Kidney (tissue), 13 donors: ENCODE measurements at regions not wholly inside any gene's neighbourhood (a gene's known extent, or its start where the extent isn't known, plus 50 kb on each side); places are given as distances from the start of the nearest gene placed in this dataset.
"Not testable (repeated sequence)": the region's sequence is repeated elsewhere in the genome, so short reads cannot be mapped to it uniquely, and the experiment has no call there.

Experiments used
- DNase-seq, 5 donors: peaks; one replicate each; pipeline ENCODE4 v3.0.0-alpha.2; 2013 to 2020
- FAIRE-seq: peaks from 2 replicates; lab custom pipeline; 2012; peaks lifted over from hg19 to GRCh38; lab: Jason Lieb, UNC
- H3K27ac ChIP-seq, 2 donors: one replicate each; pipeline ENCODE4 v1.7.0; 2013; ENCODE audit warnings: low read depth in 2 of 2, low read length in 2 of 2, inconsistent platforms in 1 of 2
- H3K27me3 ChIP-seq: one replicate; pipeline ENCODE4 v1.7.1; 2013; ENCODE audit warnings: low read length, inconsistent platforms; ENCODE audit not compliant: control insufficient read depth, insufficient read depth
- H3K36me3 ChIP-seq, 3 donors: one replicate each; pipeline versions ENCODE4 v1.7.0 to v1.7.1; 2013; ENCODE audit warnings: low read length in 3 of 3, control low read depth in 1 of 3, inconsistent platforms in 1 of 3; ENCODE audit not compliant: insufficient read depth in 3 of 3, control insufficient read depth in 2 of 3
- H3K4me1 ChIP-seq, 3 donors: one replicate each; pipeline versions ENCODE4 v1.7.0 to v1.7.1; 2013; ENCODE audit warnings: low read length in 3 of 3, inconsistent platforms in 1 of 3, low read depth in 1 of 3; ENCODE audit not compliant: control insufficient read depth in 2 of 3, insufficient read depth in 2 of 3
- H3K4me3 ChIP-seq, 3 donors: one replicate each; pipeline versions ENCODE4 v1.7.0 to v1.8.1; 2013; ENCODE audit warnings: low read length in 3 of 3, control low read depth in 1 of 3, inconsistent platforms in 1 of 3
- H3K9ac ChIP-seq, 3 donors: one replicate each; pipeline versions ENCODE4 v1.7.0 to v1.7.1; 2013; ENCODE audit warnings: low read length in 3 of 3, control low read depth in 1 of 3, inconsistent platforms in 1 of 3
- H3K9me3 ChIP-seq, 3 donors: one replicate each; pipeline versions ENCODE4 v1.7.0 to v1.7.1; 2013; ENCODE audit warnings: low read length in 3 of 3, control low read depth in 1 of 3, inconsistent platforms in 1 of 3; ENCODE audit not compliant: control insufficient read depth in 2 of 3, insufficient read depth in 1 of 3
- CTCF ChIP-seq: IDR thresholded peaks from 3 replicates; pipeline ENCODE4 v1.5.1; 2012; ENCODE audit warnings: mild to moderate bottlenecking, moderate library complexity, borderline replicate concordance; ENCODE audit not compliant: insufficient read depth; ENCODE audit errors: extremely low read depth
- intact Hi-C: fragments of 100-400 bp; cut with DNase I; formaldehyde crosslinking; loops from one replicate; pipeline ENCODE4 v1.11.1; 2022
- donor health status: control.
- donor health status: control.
- donor health status: control.
- donor health status: control.
- donor health status: control.
- donor health status: DM: yes; HTN: yes; CAD: no.
- donor health status: Normal renal cell carcinoma (clear cell type).

- Histone ChIP-seq H3K27me3 (no peaks in the 10 kb centered on the region), H3K36me3 (no peaks in the 10 kb centered on the region), H3K4me1 (no peaks in the 10 kb centered on the region), H3K4me3 (no peak overlapping the region), H3K27ac (no peak overlapping the region), H3K9me3 (peaks cover 0 to 5% (median 0%) of the 10 kb centered on the region in 3 donors), H3K9ac (no peak overlapping the region)
- TF ChIP-seq CTCF = no peak
- DNase-seq = no peak
- intact Hi-C loops = no loop called here
- no peak for FAIRE-seq
Observed at GRCh38 chr14:65177551-65177950, 75.2 kb upstream of the MAX start.

- H3K4me3 ChIP-seq, H3K9ac ChIP-seq, H3K36me3 ChIP-seq, H3K27me3 ChIP-seq, DNase-seq, H3K4me1 ChIP-seq, H3K9me3 ChIP-seq, FAIRE-seq, H3K27ac ChIP-seq, intact Hi-C loops: not testable (repeated sequence)
Observed at GRCh38 chr14:65179231-65179630, 76.9 kb upstream of the MAX start.

- Histone ChIP-seq H3K9me3 (peaks cover 0 to 5% (median 0%) of the 10 kb centered on the region in 3 donors), H3K4me3 (no peak overlapping the region), H3K27me3 (no peaks in the 10 kb centered on the region), H3K36me3 (no peaks in the 10 kb centered on the region), H3K4me1 (no peaks in the 10 kb centered on the region), H3K9ac (no peak overlapping the region), H3K27ac (no peak overlapping the region)
- FAIRE-seq (no peak), DNase-seq (no peak)
- intact Hi-C loops = no loop called here
- TF ChIP-seq CTCF = no peak
Observed at GRCh38 chr14:65179918-65180724, 77.8 kb upstream of the MAX start.

- intact Hi-C loops = no loop called here
- no peak for TF ChIP-seq CTCF
- no peaks in the 10 kb centered on the region for H3K36me3 ChIP-seq
- H3K27ac ChIP-seq = no peak overlapping the region
- DNase-seq = no peak
- no peaks in the 10 kb centered on the region for H3K4me1 ChIP-seq
- FAIRE-seq = no peak
- H3K4me3 ChIP-seq = no peak overlapping the region
- peaks cover 0 to 5% (median 0%) of the 10 kb centered on the region in 3 donors for H3K9me3 ChIP-seq
- H3K27me3 ChIP-seq = no peaks in the 10 kb centered on the region
- no peak overlapping the region for H3K9ac ChIP-seq
Observed at GRCh38 chr14:65180725-65181025, 78.4 kb upstream of the MAX start.
